ENCODE measurements at regions not wholly inside any gene's neighbourhood (a gene's known extent, or its start where the extent isn't known, plus 50 kb on each side); places are given as distances from the start of the nearest gene placed in this dataset.

DNA sequence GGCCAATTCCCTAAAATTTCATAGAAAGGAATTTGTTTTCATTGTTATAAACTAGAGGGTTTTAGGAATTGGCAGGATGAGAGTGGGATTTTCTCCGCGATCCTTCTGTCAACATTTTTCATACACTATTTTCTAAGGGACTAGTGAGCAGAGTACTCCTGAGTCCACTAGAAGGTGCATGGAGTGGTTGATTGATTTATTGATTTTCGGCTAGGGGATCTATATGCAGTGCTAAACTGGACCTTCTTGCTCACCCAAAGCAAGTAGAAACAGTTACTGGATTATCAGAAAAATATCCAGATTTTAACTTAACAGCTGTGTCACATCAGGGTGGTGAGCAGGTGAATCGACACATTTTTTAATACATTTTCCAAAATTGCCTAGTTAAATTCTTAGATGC is 159.9 kb upstream of the DTNA start:
- Histone ChIP-seq H3K4me1 (ENCODE audit: low read length) (0 out of 2 replicates have a peak, but pooled peaks cover 3% of the 10 kb centered on the region), H3F3A (ENCODE audit: insufficient read depth, low read length) (no peaks in the 10 kb centered on the region), H4K20me1 (ENCODE audit: insufficient read depth, low read length) (no peaks in the 10 kb centered on the region), H3K79me2 (ENCODE audit: low read length) (no peaks in the 10 kb centered on the region), H3K27ac (ENCODE audit: low read length) (no peak overlapping the region), H3K4me2 (ENCODE audit: low read depth, low read length) (no peak overlapping the region), H3K9me3 (replicated peaks; ENCODE audit: insufficient read depth, low read length) (no peaks in the 10 kb centered on the region), H3K9ac (ENCODE audit: low read length) (no peak overlapping the region), H3K36me3 (replicated peaks; ENCODE audit: insufficient read depth, low read length) (no peaks in the 10 kb centered on the region), H3K27me3 (replicated peaks; ENCODE audit: insufficient read depth, low read length) (no peaks in the 10 kb centered on the region), H2AFZ (ENCODE audit: low read length) (no peak overlapping the region), H3K9me2 (replicated peaks; ENCODE audit: insufficient read depth, low read length) (no peaks in the 10 kb centered on the region), H3K4me3 (ENCODE audit: low read length) (no peak overlapping the region)
- TF ChIP-seq EZH2phosphoT487 (IDR thresholded peaks at IDR 0.05; ENCODE audit: low read length) (no peak), EZH2 (optimal IDR thresholded peaks at IDR 0.05; ENCODE audit: low read depth, low read length) (no peak)
- TF ChIP-seq, protein P1, sequence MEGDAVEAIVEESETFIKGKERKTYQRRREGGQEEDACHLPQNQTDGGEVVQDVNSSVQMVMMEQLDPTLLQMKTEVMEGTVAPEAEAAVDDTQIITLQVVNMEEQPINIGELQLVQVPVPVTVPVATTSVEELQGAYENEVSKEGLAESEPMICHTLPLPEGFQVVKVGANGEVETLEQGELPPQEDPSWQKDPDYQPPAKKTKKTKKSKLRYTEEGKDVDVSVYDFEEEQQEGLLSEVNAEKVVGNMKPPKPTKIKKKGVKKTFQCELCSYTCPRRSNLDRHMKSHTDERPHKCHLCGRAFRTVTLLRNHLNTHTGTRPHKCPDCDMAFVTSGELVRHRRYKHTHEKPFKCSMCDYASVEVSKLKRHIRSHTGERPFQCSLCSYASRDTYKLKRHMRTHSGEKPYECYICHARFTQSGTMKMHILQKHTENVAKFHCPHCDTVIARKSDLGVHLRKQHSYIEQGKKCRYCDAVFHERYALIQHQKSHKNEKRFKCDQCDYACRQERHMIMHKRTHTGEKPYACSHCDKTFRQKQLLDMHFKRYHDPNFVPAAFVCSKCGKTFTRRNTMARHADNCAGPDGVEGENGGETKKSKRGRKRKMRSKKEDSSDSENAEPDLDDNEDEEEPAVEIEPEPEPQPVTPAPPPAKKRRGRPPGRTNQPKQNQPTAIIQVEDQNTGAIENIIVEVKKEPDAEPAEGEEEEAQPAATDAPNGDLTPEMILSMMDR (IDR thresholded peaks at IDR 0.05; ENCODE audit: low read length) = no peak
- no peak for DNase-seq

DNA sequence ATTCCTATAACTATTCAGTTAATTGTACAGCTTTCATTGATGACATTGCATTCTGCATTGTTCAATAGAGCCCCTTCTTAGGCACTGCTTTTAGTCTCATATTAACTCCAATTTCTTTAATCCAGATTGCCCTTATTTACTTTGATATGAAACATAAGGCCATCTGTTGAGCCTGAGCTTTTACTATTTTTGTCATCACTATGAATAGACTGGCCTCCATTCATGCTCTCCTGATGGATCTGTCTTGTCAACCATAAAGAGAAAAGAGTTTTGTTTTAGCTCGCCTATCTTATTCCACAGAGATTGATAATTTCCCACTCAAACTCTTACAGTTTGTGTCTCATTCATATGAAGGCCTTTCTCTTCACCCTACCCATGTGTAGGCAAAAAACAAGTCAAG is 159.2 kb upstream of the DTNA start:
- Histone ChIP-seq H3K79me2 (ENCODE audit: low read length) (no peaks in the 10 kb centered on the region), H3K27me3 (replicated peaks; ENCODE audit: insufficient read depth, low read length) (no peaks in the 10 kb centered on the region), H4K20me1 (ENCODE audit: insufficient read depth, low read length) (no peaks in the 10 kb centered on the region), H3K27ac (ENCODE audit: low read length) (no peak overlapping the region), H3K4me3 (ENCODE audit: low read length) (no peak overlapping the region), H3K36me3 (replicated peaks; ENCODE audit: insufficient read depth, low read length) (no peaks in the 10 kb centered on the region), H3K9me3 (replicated peaks; ENCODE audit: insufficient read depth, low read length) (no peaks in the 10 kb centered on the region), H3K9me2 (replicated peaks; ENCODE audit: insufficient read depth, low read length) (no peaks in the 10 kb centered on the region), H3K4me2 (ENCODE audit: low read depth, low read length) (no peak overlapping the region), H2AFZ (ENCODE audit: low read length) (no peak overlapping the region), H3K4me1 (ENCODE audit: low read length) (0 out of 2 replicates have a peak, but pooled peaks cover 3% of the 10 kb centered on the region), H3F3A (ENCODE audit: insufficient read depth, low read length) (no peaks in the 10 kb centered on the region), H3K9ac (ENCODE audit: low read length) (no peak overlapping the region)
- TF ChIP-seq EZH2phosphoT487 (IDR thresholded peaks at IDR 0.05; ENCODE audit: low read length) (no peak), EZH2 (optimal IDR thresholded peaks at IDR 0.05; ENCODE audit: low read depth, low read length) (no peak)
- TF ChIP-seq, protein P1 (IDR thresholded peaks at IDR 0.05; ENCODE audit: low read length) = no peak
- no peak for DNase-seq

DNA sequence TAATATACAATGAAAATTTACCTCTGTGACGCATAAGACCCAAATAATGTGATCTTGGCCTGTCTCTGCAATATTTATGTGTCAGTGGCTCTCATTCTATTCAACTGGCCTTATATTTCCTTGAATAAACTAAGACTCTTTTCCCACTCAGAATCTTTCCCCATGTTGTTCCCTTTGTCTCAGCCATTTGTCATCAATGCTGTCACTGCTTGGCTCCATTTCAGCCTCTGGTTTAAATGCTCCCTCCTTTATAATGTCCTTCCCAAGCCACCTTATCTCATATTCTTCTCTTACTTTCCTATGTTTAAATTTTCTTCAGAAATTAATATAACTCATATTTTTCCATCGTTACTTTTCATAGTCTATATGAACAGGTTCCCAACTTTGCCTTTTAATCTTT is 158.3 kb upstream of the DTNA start:
- Histone ChIP-seq H3K4me3 (ENCODE audit: low read length) (no peak overlapping the region), H3K4me1 (ENCODE audit: low read length) (0 out of 2 replicates have a peak, but pooled peaks cover 3% of the 10 kb centered on the region), H3K36me3 (replicated peaks; ENCODE audit: insufficient read depth, low read length) (no peaks in the 10 kb centered on the region), H3K9me2 (replicated peaks; ENCODE audit: insufficient read depth, low read length) (no peaks in the 10 kb centered on the region), H3K27ac (ENCODE audit: low read length) (no peak overlapping the region), H3K9me3 (replicated peaks; ENCODE audit: insufficient read depth, low read length) (no peaks in the 10 kb centered on the region), H3K9ac (ENCODE audit: low read length) (no peak overlapping the region), H3K79me2 (ENCODE audit: low read length) (no peaks in the 10 kb centered on the region), H2AFZ (ENCODE audit: low read length) (no peak overlapping the region), H3K4me2 (ENCODE audit: low read depth, low read length) (no peak overlapping the region), H3F3A (ENCODE audit: insufficient read depth, low read length) (no peaks in the 10 kb centered on the region), H3K27me3 (replicated peaks; ENCODE audit: insufficient read depth, low read length) (no peaks in the 10 kb centered on the region), H4K20me1 (ENCODE audit: insufficient read depth, low read length) (no peaks in the 10 kb centered on the region)
- TF ChIP-seq, protein P1 (IDR thresholded peaks at IDR 0.05; ENCODE audit: low read length) = no peak
- TF ChIP-seq EZH2phosphoT487 (IDR thresholded peaks at IDR 0.05; ENCODE audit: low read length) (no peak), EZH2 (optimal IDR thresholded peaks at IDR 0.05; ENCODE audit: low read depth, low read length) (no peak)
- no peak for DNase-seq

All from MM.1S (cell line).